ENCODE measurements at regions not wholly inside any gene's neighbourhood (a gene's known extent, or its start where the extent isn't known, plus 50 kb on each side); places are given as distances from the start of the nearest gene placed in this dataset.

DNA sequence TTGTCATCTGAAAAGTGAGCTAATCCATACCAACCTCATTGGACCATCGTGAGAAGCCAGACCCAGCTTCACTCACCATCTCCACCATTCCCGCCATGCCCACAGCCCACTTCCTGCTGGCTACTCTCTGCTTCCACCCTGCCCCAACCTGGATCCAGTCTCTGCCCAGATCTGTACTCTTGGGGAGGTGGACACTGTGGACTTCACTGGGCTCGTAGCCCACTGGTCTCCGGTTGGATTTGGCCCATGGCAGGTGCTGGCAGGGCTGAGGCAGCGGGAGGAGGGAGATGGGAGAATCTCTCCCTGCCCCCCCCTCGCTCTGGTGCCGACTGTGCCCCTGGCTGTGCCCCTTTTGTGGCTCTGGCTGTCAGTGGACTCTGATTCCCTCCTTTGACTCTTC is 193.8 kb downstream of the ABHD5 start:
- no peak for DNase-seq
- Mint-ChIP-seq H3K4me1 (ENCODE audit: low read depth) (peaks cover 7% of the 10 kb centered on the region), H3K9me3 (no peaks in the 10 kb centered on the region), H3K27me3 (ENCODE audit: insufficient read depth) (no peaks in the 10 kb centered on the region; the same call in 1 of the 2 replicates), H3K27ac (no peak overlapping the region), H3K36me3 (ENCODE audit: low read depth) (no peaks in the 10 kb centered on the region), H3K4me3 (no peak overlapping the region)
- TF ChIP-seq, protein P1, sequence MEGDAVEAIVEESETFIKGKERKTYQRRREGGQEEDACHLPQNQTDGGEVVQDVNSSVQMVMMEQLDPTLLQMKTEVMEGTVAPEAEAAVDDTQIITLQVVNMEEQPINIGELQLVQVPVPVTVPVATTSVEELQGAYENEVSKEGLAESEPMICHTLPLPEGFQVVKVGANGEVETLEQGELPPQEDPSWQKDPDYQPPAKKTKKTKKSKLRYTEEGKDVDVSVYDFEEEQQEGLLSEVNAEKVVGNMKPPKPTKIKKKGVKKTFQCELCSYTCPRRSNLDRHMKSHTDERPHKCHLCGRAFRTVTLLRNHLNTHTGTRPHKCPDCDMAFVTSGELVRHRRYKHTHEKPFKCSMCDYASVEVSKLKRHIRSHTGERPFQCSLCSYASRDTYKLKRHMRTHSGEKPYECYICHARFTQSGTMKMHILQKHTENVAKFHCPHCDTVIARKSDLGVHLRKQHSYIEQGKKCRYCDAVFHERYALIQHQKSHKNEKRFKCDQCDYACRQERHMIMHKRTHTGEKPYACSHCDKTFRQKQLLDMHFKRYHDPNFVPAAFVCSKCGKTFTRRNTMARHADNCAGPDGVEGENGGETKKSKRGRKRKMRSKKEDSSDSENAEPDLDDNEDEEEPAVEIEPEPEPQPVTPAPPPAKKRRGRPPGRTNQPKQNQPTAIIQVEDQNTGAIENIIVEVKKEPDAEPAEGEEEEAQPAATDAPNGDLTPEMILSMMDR (IDR thresholded peaks at IDR 0.05) = no peak

DNA sequence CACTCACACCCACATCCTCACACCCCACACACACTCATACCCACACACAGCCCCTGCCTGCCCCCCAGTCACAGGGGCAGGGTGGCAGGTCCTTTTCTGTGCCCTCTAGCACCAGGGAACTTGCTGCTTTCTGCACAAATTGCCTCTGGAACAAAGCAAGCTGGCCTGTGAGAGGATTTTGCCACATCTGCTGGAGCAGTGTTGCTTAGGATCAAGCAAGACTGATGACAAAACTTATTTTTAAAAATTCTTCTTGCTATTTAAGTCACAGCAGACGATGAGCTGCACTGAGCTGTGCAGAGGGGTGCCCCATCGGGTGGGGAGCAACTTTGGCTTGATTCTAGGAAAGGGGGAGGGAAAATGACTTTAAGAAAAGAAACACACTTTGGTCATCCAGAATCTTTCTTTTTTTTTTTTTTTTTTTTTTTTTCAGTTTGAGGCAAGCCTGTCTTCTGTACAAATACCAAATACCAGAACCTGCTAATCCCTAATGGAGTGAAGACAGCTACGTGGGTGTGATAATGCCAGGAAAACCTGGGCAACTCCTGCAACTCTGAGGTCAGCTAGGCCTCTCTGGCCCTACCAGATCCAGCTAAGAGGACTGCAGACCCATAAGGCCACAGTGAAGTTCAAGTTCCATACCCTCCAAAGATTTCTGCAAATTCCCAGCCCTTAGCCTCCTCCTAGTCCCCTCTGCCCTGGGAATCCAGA is 195.3 kb downstream of the ABHD5 start:
- TF ChIP-seq, protein P1 (IDR thresholded peaks at IDR 0.05) = no peak
- DNase-seq = no peak
- no peak overlapping the region for H3K4me3 Mint-ChIP-seq
- no peaks in the 10 kb centered on the region; the same call in 1 of the 2 replicates for H3K27me3 Mint-ChIP-seq (ENCODE audit: insufficient read depth)
- H3K36me3 Mint-ChIP-seq (ENCODE audit: low read depth) = no peaks in the 10 kb centered on the region
- peaks cover 7% of the 10 kb centered on the region for H3K4me1 Mint-ChIP-seq (ENCODE audit: low read depth)
- H3K27ac Mint-ChIP-seq = no peak overlapping the region
- no peaks in the 10 kb centered on the region for H3K9me3 Mint-ChIP-seq

DNA sequence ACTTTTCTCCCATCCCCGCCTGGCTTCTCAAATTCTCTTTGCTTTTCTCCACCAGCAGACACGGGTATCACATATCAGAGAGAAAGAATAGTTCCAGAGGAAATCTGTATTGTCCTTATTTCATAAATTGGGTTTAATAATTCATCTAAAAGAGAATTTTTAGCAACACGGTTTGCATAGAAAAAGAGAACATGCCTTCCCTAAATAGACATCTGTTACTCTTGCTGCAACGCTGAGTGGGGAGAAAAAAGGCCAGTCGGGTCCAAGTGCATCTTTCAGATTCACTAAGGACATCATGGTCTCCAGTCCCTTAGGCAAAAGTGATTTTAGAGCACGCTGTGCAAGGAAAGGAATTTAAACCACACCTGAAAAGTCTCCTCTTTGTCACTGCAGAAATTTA is 201.3 kb downstream of the ABHD5 start:
- TF ChIP-seq, protein P1 (IDR thresholded peaks at IDR 0.05) = no peak
- no peak overlapping the region for H3K4me3 Mint-ChIP-seq
- DNase-seq = no peak
- H3K27me3 Mint-ChIP-seq (ENCODE audit: insufficient read depth) = peaks cover 7% of the 10 kb centered on the region
- peaks cover 6% of the 10 kb centered on the region; the same call in 1 of the 2 replicates for H3K9me3 Mint-ChIP-seq
- H3K4me1 Mint-ChIP-seq (ENCODE audit: low read depth) = 0 out of 2 replicates have a peak, but pooled peaks cover 4% of the 10 kb centered on the region
- H3K36me3 Mint-ChIP-seq (ENCODE audit: low read depth) = peaks cover 8% of the 10 kb centered on the region; the same call in 1 of the 2 replicates
- H3K27ac Mint-ChIP-seq = no peak overlapping the region

DNA sequence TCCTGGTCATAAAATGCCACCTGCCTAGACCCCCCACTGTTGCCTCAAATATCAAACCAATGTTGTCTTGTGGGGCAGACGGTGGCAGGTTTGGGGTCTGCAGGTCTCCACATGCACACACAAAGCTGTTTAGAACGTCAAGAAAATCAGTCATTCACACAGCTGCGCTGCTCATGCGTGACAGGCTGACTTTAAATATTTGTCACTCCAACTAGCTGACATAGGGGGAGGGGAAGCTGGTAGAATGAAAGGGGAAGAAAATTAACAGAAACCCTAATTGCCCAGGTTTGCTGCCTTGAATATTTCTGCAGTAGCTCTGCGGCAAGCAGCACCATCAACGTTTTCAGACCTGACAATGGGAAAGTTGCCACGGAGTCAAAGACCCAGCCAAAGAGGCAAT is 201.8 kb downstream of the ABHD5 start:
- Mint-ChIP-seq H3K4me1 (ENCODE audit: low read depth) (0 out of 2 replicates have a peak, but pooled peaks cover 4% of the 10 kb centered on the region), H3K36me3 (ENCODE audit: low read depth) (peaks cover 8% of the 10 kb centered on the region; the same call in 1 of the 2 replicates), H3K9me3 (peaks cover 6% of the 10 kb centered on the region; the same call in 1 of the 2 replicates), H3K27ac (no peak overlapping the region), H3K27me3 (ENCODE audit: insufficient read depth) (peaks cover 9% of the 10 kb centered on the region), H3K4me3 (no peak overlapping the region)
- DNase-seq = no peak
- TF ChIP-seq, protein P1 (IDR thresholded peaks at IDR 0.05) = no peak

DNA sequence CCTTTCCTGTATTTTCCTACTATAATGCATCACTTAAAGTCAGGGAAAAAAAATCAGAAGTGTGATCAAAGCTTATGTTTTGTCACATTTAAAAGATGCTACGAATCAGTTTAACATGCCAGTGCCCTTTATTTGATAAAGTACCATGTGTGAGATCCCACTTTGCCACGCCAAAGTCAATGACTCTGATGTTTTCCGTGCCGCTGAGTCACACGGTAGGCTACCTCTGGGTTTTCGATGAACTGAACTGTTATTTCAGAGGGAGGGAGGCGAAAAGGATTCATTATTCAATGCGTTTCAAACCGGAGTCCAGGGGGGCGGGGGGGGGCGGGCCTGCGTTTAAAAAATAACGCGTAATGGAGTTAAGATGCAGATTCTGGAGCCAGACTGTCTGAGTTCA is 203.0 kb downstream of the ABHD5 start:
- TF ChIP-seq, protein P1 (IDR thresholded peaks at IDR 0.05) = no peak
- H3K27me3 Mint-ChIP-seq (ENCODE audit: insufficient read depth) = peaks cover 17% of the 10 kb centered on the region
- peak overlapping the region; percentile 83 for H3K4me3 Mint-ChIP-seq
- H3K9me3 Mint-ChIP-seq = peaks cover 6% of the 10 kb centered on the region; the same call in 1 of the 2 replicates
- H3K27ac Mint-ChIP-seq = peak overlapping the region; percentile 19; the same call in 1 of the 2 replicates
- peaks cover 8% of the 10 kb centered on the region; the same call in 1 of the 2 replicates for H3K36me3 Mint-ChIP-seq (ENCODE audit: low read depth)
- DNase-seq = no peak
- 0 out of 2 replicates have a peak, but pooled peaks cover 4% of the 10 kb centered on the region for H3K4me1 Mint-ChIP-seq (ENCODE audit: low read depth)
